Endodermal cell (in vitro differentiated cells): ENCODE measurements at regions not wholly inside any gene's neighbourhood (a gene's known extent, or its start where the extent isn't known, plus 50 kb on each side); places are given as distances from the start of the nearest gene placed in this dataset.

Experiments
- DNase-seq: peaks from one replicate; pipeline ENCODE4 v3.0.0-alpha.2; 2017
- H3K27ac ChIP-seq: 2 replicates; pipeline ENCODE4 v1.5.1; 2013; ENCODE audit warnings: mild to moderate bottlenecking, low read depth, low read length, moderate library complexity
- H3K27me3 ChIP-seq: 2 replicates; pipeline ENCODE4 v1.6.1; 2013; ENCODE audit warnings: mild to moderate bottlenecking, low read length, moderate library complexity; ENCODE audit not compliant: insufficient read depth, control insufficient read depth, poor library complexity, severe bottlenecking
- H3K36me3 ChIP-seq: 2 replicates; pipeline ENCODE4 v1.7.0; 2013; ENCODE audit warnings: mild to moderate bottlenecking, low read length, moderate library complexity; ENCODE audit not compliant: control insufficient read depth, insufficient read depth
- H3K4me1 ChIP-seq: one replicate; pipeline ENCODE4 v1.7.0; 2013; ENCODE audit warnings: low read length; ENCODE audit not compliant: control insufficient read depth, insufficient read depth
- H3K4me3 ChIP-seq: 2 replicates; pipeline ENCODE4 v1.5.1; 2013; ENCODE audit warnings: mild to moderate bottlenecking, low read length, moderate library complexity
- H3K9ac ChIP-seq: 2 replicates; pipeline ENCODE4 v1.6.1; 2013; ENCODE audit warnings: mild to moderate bottlenecking, low read length, moderate library complexity; ENCODE audit not compliant: poor library complexity, severe bottlenecking; ENCODE audit errors: extremely low read depth
- H3K9me3 ChIP-seq: 2 replicates; pipeline ENCODE4 v1.6.1; 2013; ENCODE audit warnings: mild to moderate bottlenecking, low read length, moderate library complexity; ENCODE audit not compliant: control insufficient read depth
- H3K27ac Mint-ChIP-seq: 2 replicates; pipeline ENCODE4 v1.8.0; 2020; ENCODE audit warnings: mixed read lengths
- H3K27me3 Mint-ChIP-seq: 2 replicates; pipeline ENCODE4 v1.8.0; 2021; ENCODE audit warnings: mild to moderate bottlenecking, mixed read lengths; ENCODE audit not compliant: insufficient read depth
- H3K36me3 Mint-ChIP-seq: 2 replicates; pipeline ENCODE4 v1.8.0; 2020; ENCODE audit warnings: low read depth, mixed read lengths
- H3K4me1 Mint-ChIP-seq: 2 replicates; pipeline ENCODE4 v1.8.0; 2020; ENCODE audit warnings: mixed read lengths
- H3K4me3 Mint-ChIP-seq: 2 replicates; pipeline ENCODE4 v1.8.0; 2020; ENCODE audit warnings: mild to moderate bottlenecking, moderate library complexity, mixed read lengths
- H3K9me3 Mint-ChIP-seq: 2 replicates; pipeline ENCODE4 v1.8.0; 2020; ENCODE audit warnings: mild to moderate bottlenecking, mixed read lengths
- CTCF ChIP-seq: fragments of 200-600 bp; sonication (generic); conservative IDR thresholded peaks from 2 replicates; pipeline ENCODE4 v1.5.0; 2021; ENCODE audit warnings: antibody characterized with exemption, mild to moderate bottlenecking
- WGBS, 2 experiments: methylation state at CpG; one replicate each; pipeline versions ENCODE4 v1.1.5 to v1.1.7; 2013; ENCODE audit warnings: missing lambda C conversion rate in 2 of 2, mixed read lengths in 1 of 2; ENCODE audit not compliant: insufficient coverage in 1 of 2, insufficient read length in 1 of 2; 5-methylcytosine and 5-hydroxymethylcytosine counted together

- Histone ChIP-seq H3K27ac (no peak overlapping the region), H3K9ac (no peak overlapping the region), H3K36me3 (no peaks in the 10 kb centered on the region), H3K27me3 (no peaks in the 10 kb centered on the region), H3K9me3 (no peaks in the 10 kb centered on the region), H3K4me1 (no peaks in the 10 kb centered on the region), H3K4me3 (no peak overlapping the region)
- Mint-ChIP-seq H3K36me3 (no peaks in the 10 kb centered on the region), H3K9me3 (no peaks in the 10 kb centered on the region), H3K4me1 (no peaks in the 10 kb centered on the region), H3K27ac (no peak overlapping the region), H3K4me3 (no peak overlapping the region), H3K27me3 (no peaks in the 10 kb centered on the region)
- TF ChIP-seq CTCF: no peak
- 81 to 94% methylated on average over 3 to 5 of the region's 5 CpGs for WGBS, 2 experiments
- no peak for DNase-seq
Measured at GRCh38 chr3:54028372-54028771, 94.0 kb upstream of the CACNA2D3 start.

GRCh38 chr3:54026543-54026942, 95.8 kb upstream of the CACNA2D3 start:
- no peaks in the 10 kb centered on the region for H3K4me1 Mint-ChIP-seq

DNA sequence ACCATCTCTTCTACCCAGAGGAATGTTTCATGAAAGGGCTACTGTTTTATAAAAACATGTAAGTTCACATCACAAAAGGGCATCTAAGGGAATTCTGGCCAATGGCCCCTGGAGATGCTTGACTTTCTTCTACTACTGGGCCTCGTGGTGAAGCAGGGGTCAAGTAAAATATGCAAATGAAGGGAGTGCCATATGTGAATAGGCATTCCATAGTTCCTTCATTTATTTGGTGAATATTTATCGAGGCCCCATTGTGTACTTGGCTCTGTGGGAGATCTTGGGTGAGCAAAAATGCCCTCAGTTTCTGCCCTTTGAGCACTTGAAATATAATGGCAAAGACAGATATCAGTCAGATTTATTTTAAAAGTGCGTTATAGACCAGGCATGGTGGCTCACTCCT, 101.3 kb upstream of the CACNA2D3 start:
- 91 to 94% methylated on average over 2 to 3 of the region's 3 CpGs for WGBS, 2 experiments
- H3K4me3 Mint-ChIP-seq: no peak overlapping the region

More at GRCh38 chr3:54026543-54026942, 95.8 kb upstream of the CACNA2D3 start:
- Mint-ChIP-seq H3K27me3 (no peaks in the 10 kb centered on the region), H3K4me3 (no peak overlapping the region), H3K36me3 (no peaks in the 10 kb centered on the region), H3K27ac (no peak overlapping the region), H3K9me3 (no peaks in the 10 kb centered on the region)
- 80 to 89% methylated on average over 2 of the region's 2 CpGs for WGBS, 2 experiments
- Histone ChIP-seq H3K9me3 (no peaks in the 10 kb centered on the region), H3K4me3 (no peak overlapping the region), H3K27me3 (no peaks in the 10 kb centered on the region), H3K36me3 (no peaks in the 10 kb centered on the region), H3K27ac (no peak overlapping the region), H3K9ac (no peak overlapping the region), H3K4me1 (no peaks in the 10 kb centered on the region)
- no peak for TF ChIP-seq CTCF
- no peak for DNase-seq

More for the DNA sequence above, 101.3 kb upstream of the CACNA2D3 start:
- H3K27ac Mint-ChIP-seq: no peak overlapping the region
- no peaks in the 10 kb centered on the region for H3K27me3 Mint-ChIP-seq
- no peak for DNase-seq
- Histone ChIP-seq H3K27me3 (no peaks in the 10 kb centered on the region), H3K27ac (no peak overlapping the region), H3K9me3 (no peaks in the 10 kb centered on the region), H3K4me3 (no peak overlapping the region), H3K9ac (no peak overlapping the region), H3K4me1 (no peaks in the 10 kb centered on the region), H3K36me3 (no peaks in the 10 kb centered on the region)
- no peaks in the 10 kb centered on the region for H3K4me1 Mint-ChIP-seq
- TF ChIP-seq CTCF: no peak
- peaks cover 8% of the 10 kb centered on the region for H3K9me3 Mint-ChIP-seq
- no peaks in the 10 kb centered on the region for H3K36me3 Mint-ChIP-seq
